ENCODE measurements at regions not wholly inside any gene's neighbourhood (a gene's known extent, or its start where the extent isn't known, plus 50 kb on each side); places are given as distances from the start of the nearest gene placed in this dataset.

DNA sequence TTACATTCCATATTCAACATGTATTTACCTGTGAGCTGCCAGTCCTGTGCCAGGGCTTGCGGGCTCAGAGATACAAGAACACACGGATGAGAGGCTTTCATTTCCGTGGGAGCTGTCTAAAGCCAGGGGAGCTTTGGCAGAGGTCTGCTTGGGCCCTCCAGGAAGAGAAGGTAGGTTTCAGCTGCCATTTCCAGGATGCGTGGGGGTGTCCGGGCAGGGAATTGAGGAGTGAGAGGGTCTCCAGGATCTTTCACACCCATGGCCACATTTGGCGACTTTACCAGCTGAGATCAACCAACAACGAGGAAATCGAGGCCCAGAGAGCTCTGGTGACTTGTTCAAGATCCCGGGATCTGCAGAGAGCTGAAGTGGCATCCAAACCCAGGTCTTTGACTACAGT is 119.6 kb downstream of the BUD13 start:
- no peak overlapping the region for H3K27ac ChIP-seq
- TF ChIP-seq, protein P1, sequence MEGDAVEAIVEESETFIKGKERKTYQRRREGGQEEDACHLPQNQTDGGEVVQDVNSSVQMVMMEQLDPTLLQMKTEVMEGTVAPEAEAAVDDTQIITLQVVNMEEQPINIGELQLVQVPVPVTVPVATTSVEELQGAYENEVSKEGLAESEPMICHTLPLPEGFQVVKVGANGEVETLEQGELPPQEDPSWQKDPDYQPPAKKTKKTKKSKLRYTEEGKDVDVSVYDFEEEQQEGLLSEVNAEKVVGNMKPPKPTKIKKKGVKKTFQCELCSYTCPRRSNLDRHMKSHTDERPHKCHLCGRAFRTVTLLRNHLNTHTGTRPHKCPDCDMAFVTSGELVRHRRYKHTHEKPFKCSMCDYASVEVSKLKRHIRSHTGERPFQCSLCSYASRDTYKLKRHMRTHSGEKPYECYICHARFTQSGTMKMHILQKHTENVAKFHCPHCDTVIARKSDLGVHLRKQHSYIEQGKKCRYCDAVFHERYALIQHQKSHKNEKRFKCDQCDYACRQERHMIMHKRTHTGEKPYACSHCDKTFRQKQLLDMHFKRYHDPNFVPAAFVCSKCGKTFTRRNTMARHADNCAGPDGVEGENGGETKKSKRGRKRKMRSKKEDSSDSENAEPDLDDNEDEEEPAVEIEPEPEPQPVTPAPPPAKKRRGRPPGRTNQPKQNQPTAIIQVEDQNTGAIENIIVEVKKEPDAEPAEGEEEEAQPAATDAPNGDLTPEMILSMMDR (IDR thresholded peaks at IDR 0.05) = no peak
- TF ChIP-seq ZFX (IDR thresholded peaks at IDR 0.05; ENCODE audit: borderline replicate concordance) = no peak

DNA sequence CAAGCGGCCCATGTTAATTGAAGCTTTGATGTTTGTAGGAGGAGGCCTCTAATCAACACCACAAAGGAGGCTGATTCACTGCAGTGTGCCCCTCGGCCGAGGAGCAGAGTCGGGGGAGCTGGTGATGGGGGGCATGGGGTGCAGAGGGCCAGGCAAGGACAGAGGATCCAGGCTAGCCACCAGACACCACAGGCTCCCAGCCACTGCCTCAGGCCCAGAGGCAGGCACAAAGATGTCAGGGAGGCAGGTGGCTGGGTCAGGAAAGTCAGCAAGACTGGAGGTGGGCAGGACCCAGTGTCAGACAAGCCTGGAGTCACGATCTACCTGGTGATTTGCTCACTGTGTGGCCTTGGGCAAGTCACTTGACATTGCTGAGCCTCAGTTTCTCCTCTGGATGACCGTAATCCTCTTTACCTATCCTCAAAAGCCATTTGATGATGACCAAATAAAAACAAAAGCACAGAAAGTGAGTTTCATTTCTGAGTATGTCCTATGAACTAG is 121.0 kb downstream of the BUD13 start:
- H3K27ac ChIP-seq = no peak overlapping the region
- TF ChIP-seq, protein P1 (IDR thresholded peaks at IDR 0.05) = no peak
- no peak for TF ChIP-seq ZFX (IDR thresholded peaks at IDR 0.05; ENCODE audit: borderline replicate concordance)

DNA sequence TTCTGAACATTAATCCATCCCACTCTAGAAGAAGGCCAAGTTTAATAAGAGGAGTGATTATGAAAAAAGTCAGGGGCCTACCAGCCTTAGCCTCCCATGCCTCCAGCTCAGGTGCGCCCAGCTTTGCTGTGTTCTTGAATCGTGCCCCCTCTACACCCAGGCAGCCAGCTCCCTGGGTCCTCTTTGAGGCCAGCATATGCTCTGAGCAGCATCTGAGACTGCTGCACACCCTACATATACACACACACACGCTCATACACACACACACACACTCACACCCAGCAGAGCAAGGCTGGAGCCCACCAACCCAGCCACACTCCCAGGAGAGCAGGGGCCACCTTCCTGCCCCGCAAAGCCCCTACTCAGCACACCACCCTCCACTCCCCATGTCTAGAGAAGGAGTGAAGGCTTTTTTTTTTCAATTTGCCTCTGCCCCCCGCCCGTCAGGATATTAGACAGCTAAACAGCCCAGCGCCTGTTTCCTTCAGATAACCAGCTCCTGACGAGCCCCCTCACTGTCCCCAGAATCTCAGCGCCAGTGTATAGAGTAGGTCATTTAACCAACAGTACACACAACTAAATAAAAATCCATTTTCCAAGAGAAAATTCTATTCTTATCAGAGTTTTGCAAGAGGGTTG is 121.6 kb downstream of the BUD13 start:
- H3K27ac ChIP-seq = no peak overlapping the region
- no peak for TF ChIP-seq ZFX (IDR thresholded peaks at IDR 0.05; ENCODE audit: borderline replicate concordance)
- TF ChIP-seq, protein P1 (IDR thresholded peaks at IDR 0.05) = no peak

DNA sequence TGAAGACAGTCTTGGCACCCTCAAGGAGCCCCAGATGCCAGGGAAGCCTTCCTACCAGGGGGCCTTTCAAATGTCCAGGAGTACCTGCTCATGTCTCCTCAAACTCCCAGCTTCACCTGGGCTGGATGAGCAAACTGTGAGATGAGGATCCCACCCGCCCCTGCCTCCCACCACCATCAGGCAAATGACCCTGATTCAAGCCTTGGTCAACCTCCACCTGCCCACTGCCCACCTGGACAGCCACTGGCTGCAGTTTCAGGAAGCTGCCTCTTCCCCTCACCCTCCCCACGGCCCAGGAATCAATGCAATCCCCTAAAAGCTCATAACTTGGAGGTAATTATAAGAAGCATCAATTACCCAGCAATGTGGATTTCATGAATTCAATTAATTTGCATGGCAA is 122.7 kb downstream of the BUD13 start:
- TF ChIP-seq, protein P1 (IDR thresholded peaks at IDR 0.05) = no peak
- TF ChIP-seq ZFX (IDR thresholded peaks at IDR 0.05; ENCODE audit: borderline replicate concordance) = no peak

DNA sequence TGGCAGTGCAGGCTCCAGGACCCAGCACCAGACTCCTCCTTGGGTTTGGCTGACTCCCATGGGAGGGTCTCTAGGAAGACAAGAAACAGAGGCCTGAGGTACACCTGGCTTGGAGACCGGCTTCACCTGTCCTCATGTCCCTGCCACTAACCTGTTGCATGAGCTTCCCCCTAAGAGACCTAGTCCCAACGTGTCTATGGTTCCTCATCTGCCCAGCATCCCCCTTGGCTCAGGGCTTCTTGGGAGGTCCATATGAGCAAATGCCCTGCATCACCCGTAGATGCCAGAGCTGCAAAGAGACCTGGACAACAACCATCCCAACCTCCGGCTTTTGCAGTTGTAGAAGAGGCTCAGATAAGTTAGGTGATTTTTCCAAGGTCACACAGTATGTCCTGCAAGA is 123.5 kb downstream of the BUD13 start:
- TF ChIP-seq, protein P1 (IDR thresholded peaks at IDR 0.05) = no peak
- TF ChIP-seq ZFX (IDR thresholded peaks at IDR 0.05; ENCODE audit: borderline replicate concordance) = no peak
- H3K27ac ChIP-seq = no peak overlapping the region

More for the DNA sequence above, 122.7 kb downstream of the BUD13 start:
- H3K27ac ChIP-seq = no peak overlapping the region

DNA sequence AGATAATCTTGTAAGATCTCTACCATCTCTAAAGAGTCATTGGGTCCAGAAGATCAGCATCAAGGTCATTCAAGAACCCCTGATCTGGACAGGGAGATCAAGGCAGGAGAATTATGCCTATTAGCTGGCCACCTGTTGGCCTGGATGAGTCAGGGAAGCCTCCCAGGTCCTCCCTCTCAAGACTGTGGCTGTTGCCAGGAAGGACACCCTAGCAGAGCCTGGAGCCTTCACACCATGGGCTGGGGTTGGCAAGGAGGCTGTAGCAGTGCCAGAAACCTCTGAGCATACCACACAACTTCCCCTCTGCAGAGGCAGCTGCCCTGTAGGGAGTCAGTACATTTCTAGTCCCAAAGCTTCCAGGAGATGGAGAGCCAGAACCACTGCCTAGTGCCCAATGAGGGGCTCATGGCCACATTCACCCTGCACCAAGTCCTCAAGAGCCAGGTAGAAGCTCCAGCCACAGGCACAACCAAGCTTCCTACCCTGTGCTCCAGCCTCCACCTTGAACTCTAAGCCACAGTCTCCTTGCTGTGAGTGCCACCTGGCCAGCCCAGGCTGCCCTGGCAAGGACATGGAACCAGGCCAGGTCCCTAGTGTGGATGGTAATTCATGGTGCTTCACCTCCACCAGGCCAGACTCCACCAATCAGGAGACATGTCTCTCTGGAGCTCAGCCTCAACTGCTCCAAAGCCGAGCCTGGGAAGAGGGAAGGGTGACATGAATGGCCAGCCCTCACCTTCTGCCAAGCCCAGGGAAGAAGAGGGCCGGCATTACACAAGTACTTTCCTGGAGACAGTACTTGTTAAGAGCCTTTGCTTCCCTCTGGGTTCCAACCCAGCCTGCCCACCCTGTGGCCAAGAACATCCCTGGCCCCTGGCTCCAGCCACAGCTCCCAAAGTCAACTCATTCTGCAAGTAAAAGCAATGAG is 124.3 kb downstream of the BUD13 start:
- TF ChIP-seq ZFX (IDR thresholded peaks at IDR 0.05; ENCODE audit: borderline replicate concordance) = no peak
- TF ChIP-seq, protein P1 (IDR thresholded peaks at IDR 0.05) = no peak
- H3K27ac ChIP-seq = no peak overlapping the region

Measured in 22Rv1 (cell line).